Activated CD4-positive, alpha-beta T cell treated with anti-CD3 and anti-CD28 coated beads for 36 hours (primary cell): ENCODE measurements at regions not wholly inside any gene's neighbourhood (a gene's known extent, or its start where the extent isn't known, plus 50 kb on each side); places are given as distances from the start of the nearest gene placed in this dataset.

ENCODE experiments used
- ATAC-seq: fragments of 200-7000 bp; cut with Tn5 transposase; one replicate; pipeline ENCODE4 v1.10.0; 2021; ENCODE audit warnings: mild to moderate bottlenecking, moderate library complexity
- CTCF ChIA-PET: fragments of 350-600 bp; sonication (Branson Sonifier 250); formaldehyde crosslinking; loops from one replicate; lab custom pipeline; 2021; ENCODE audit warnings: antibody characterized with exemption; lab: Charles Lee
- POLR2A ChIA-PET: fragments of 350-600 bp; sonication (Branson Sonifier 250); formaldehyde crosslinking; loops from one replicate; lab custom pipeline; 2021; ENCODE audit warnings: antibody characterized with exemption, inconsistent platforms; lab: Charles Lee
- DNase-seq: peaks from one replicate; pipeline ENCODE4 v3.0.0-alpha.2; 2020
- H3K27ac Mint-ChIP-seq: one replicate; pipeline ENCODE4 v1.8.0; 2021; ENCODE audit warnings: mixed read lengths
- H3K27me3 Mint-ChIP-seq: one replicate; pipeline ENCODE4 v1.8.0; 2021; ENCODE audit warnings: mixed read lengths
- H3K36me3 Mint-ChIP-seq: one replicate; pipeline ENCODE4 v1.8.0; 2021; ENCODE audit warnings: low read depth, mixed read lengths
- H3K4me1 Mint-ChIP-seq: one replicate; pipeline ENCODE4 v1.8.0; 2021; ENCODE audit warnings: mixed read lengths
- H3K4me3 Mint-ChIP-seq: one replicate; pipeline ENCODE4 v1.8.0; 2021; ENCODE audit warnings: mild to moderate bottlenecking, moderate library complexity, mixed read lengths
- H3K9me3 Mint-ChIP-seq: one replicate; pipeline ENCODE4 v1.8.0; 2021; ENCODE audit warnings: low read depth, mixed read lengths
- intact Hi-C, 2 experiments: fragments of 100-400 bp; cut with DNase I in 1 of 2; cut with micrococcal nuclease in 1 of 2; formaldehyde crosslinking; loops; one replicate each; pipeline versions ENCODE4 v1.14.2 to v1.15.1; 2022 to 2024; cut with DNase I, micrococcal nuclease

- CTCF ChIA-PET, result no interaction called here
- H3K36me3 Mint-ChIP-seq, result no peaks in the 10 kb centered on the region
- intact Hi-C loops, result no loop called here
- H3K27me3 Mint-ChIP-seq, result no peaks in the 10 kb centered on the region
- no peaks in the 10 kb centered on the region for H3K9me3 Mint-ChIP-seq
- DNase-seq, result no peak
- POLR2A ChIA-PET, result no interaction called here
- H3K27ac Mint-ChIP-seq, result no peak overlapping the region
- no peak overlapping the region for H3K4me3 Mint-ChIP-seq
- no peaks in the 10 kb centered on the region for H3K4me1 Mint-ChIP-seq
- ATAC-seq, result no peak
Observed at GRCh38 chr20:11652128-11652527, 265.6 kb upstream of the BTBD3 start.

GRCh38 chr20:11654766-11655165, 262.9 kb upstream of the BTBD3 start:
- H3K27me3 Mint-ChIP-seq, result no peaks in the 10 kb centered on the region
- CTCF ChIA-PET, result no interaction called here
- no peak overlapping the region for H3K27ac Mint-ChIP-seq
- DNase-seq (no peak), ATAC-seq (no peak)
- no peak overlapping the region for H3K4me3 Mint-ChIP-seq
- POLR2A ChIA-PET, result no interaction called here
- no peaks in the 10 kb centered on the region for H3K4me1 Mint-ChIP-seq
- H3K9me3 Mint-ChIP-seq, result no peaks in the 10 kb centered on the region
- no peaks in the 10 kb centered on the region for H3K36me3 Mint-ChIP-seq
- intact Hi-C loops, result no loop called here

- no peaks in the 10 kb centered on the region for H3K36me3 Mint-ChIP-seq
- no peaks in the 10 kb centered on the region for H3K4me1 Mint-ChIP-seq
- DNase-seq (no peak), ATAC-seq (no peak)
- H3K27ac Mint-ChIP-seq, result no peak overlapping the region
- H3K27me3 Mint-ChIP-seq, result no peaks in the 10 kb centered on the region
- H3K4me3 Mint-ChIP-seq, result no peak overlapping the region
- ChIA-PET CTCF (no interaction called here), POLR2A (no interaction called here)
- no peaks in the 10 kb centered on the region for H3K9me3 Mint-ChIP-seq
- intact Hi-C loops, result no loop called here
Observed at GRCh38 chr20:11660673-11661072, 257.0 kb upstream of the BTBD3 start.

- no peak overlapping the region for H3K27ac Mint-ChIP-seq
- H3K9me3 Mint-ChIP-seq, result no peaks in the 10 kb centered on the region
- no peaks in the 10 kb centered on the region for H3K36me3 Mint-ChIP-seq
- intact Hi-C loops, result no loop called here
- no peaks in the 10 kb centered on the region for H3K27me3 Mint-ChIP-seq
- no peak overlapping the region for H3K4me3 Mint-ChIP-seq
- ChIA-PET POLR2A (no interaction called here), CTCF (no interaction called here)
- ATAC-seq (no peak), DNase-seq (no peak)
- H3K4me1 Mint-ChIP-seq, result no peaks in the 10 kb centered on the region
Observed at GRCh38 chr20:11671015-11671511, 246.6 kb upstream of the BTBD3 start.

- no peak for ATAC-seq
Observed at GRCh38 chr20:11672959-11673358, 244.7 kb upstream of the BTBD3 start.

GRCh38 chr20:11675920-11676629, 241.6 kb upstream of the BTBD3 start:
- Mint-ChIP-seq H3K36me3 (no peaks in the 10 kb centered on the region), H3K27ac (no peak overlapping the region), H3K4me3 (no peak overlapping the region), H3K27me3 (no peaks in the 10 kb centered on the region), H3K9me3 (no peaks in the 10 kb centered on the region), H3K4me1 (no peaks in the 10 kb centered on the region)
- CTCF ChIA-PET, result no interaction called here
- ATAC-seq (no peak), DNase-seq (no peak)
- POLR2A ChIA-PET, result no interaction called here
- intact Hi-C loops, result loop anchor here in 1 of 2 experiments (5.0 kb wide), 1 partner anchor 531 kb away; no protein-coding TSS in a partner anchor

More at GRCh38 chr20:11672959-11673358, 244.7 kb upstream of the BTBD3 start:
- Mint-ChIP-seq H3K4me1 (no peaks in the 10 kb centered on the region), H3K27me3 (no peaks in the 10 kb centered on the region), H3K4me3 (no peak overlapping the region), H3K36me3 (no peaks in the 10 kb centered on the region), H3K9me3 (no peaks in the 10 kb centered on the region), H3K27ac (no peak overlapping the region)
- ChIA-PET POLR2A (no interaction called here), CTCF (no interaction called here)
- no peak for DNase-seq
- intact Hi-C loops, result no loop called here

- no peaks in the 10 kb centered on the region for H3K36me3 Mint-ChIP-seq
- no peaks in the 10 kb centered on the region for H3K9me3 Mint-ChIP-seq
- DNase-seq (peak; percentile 52), ATAC-seq (no peak)
- POLR2A ChIA-PET, result no interaction called here
- no peak overlapping the region for H3K4me3 Mint-ChIP-seq
- no peaks in the 10 kb centered on the region for H3K27me3 Mint-ChIP-seq
- intact Hi-C loops, result loop anchor here in 1 of 2 experiments (5.0 kb wide), 1 partner anchor 531 kb away; no protein-coding TSS in a partner anchor
- CTCF ChIA-PET, result no interaction called here
- H3K27ac Mint-ChIP-seq, result no peak overlapping the region
- H3K4me1 Mint-ChIP-seq, result no peaks in the 10 kb centered on the region
Observed at GRCh38 chr20:11676630-11677287, 240.9 kb upstream of the BTBD3 start.

- ATAC-seq (no peak), DNase-seq (no peak)
- no peaks in the 10 kb centered on the region for H3K36me3 Mint-ChIP-seq
- no peak overlapping the region for H3K27ac Mint-ChIP-seq
- no peaks in the 10 kb centered on the region for H3K27me3 Mint-ChIP-seq
- intact Hi-C loops, result loop anchor here in 1 of 2 experiments (5.0 kb wide), 1 partner anchor 530 kb away; no protein-coding TSS in a partner anchor
- H3K4me1 Mint-ChIP-seq, result no peaks in the 10 kb centered on the region
- ChIA-PET POLR2A (no interaction called here), CTCF (no interaction called here)
- no peaks in the 10 kb centered on the region for H3K9me3 Mint-ChIP-seq
- H3K4me3 Mint-ChIP-seq, result no peak overlapping the region
Observed at GRCh38 chr20:11677428-11677827, 240.3 kb upstream of the BTBD3 start.

- no peak for ATAC-seq
Observed at GRCh38 chr20:11677836-11678235, 239.9 kb upstream of the BTBD3 start.

GRCh38 chr20:11682285-11682684, 235.4 kb upstream of the BTBD3 start:
- intact Hi-C loops, result no loop called here
- ChIA-PET POLR2A (no interaction called here), CTCF (no interaction called here)
- peaks cover 4% of the 10 kb centered on the region for H3K4me1 Mint-ChIP-seq
- H3K27me3 Mint-ChIP-seq, result peaks cover 10% of the 10 kb centered on the region
- no peak overlapping the region for H3K4me3 Mint-ChIP-seq
- ATAC-seq (no peak), DNase-seq (no peak)
- no peaks in the 10 kb centered on the region for H3K9me3 Mint-ChIP-seq
- no peak overlapping the region for H3K27ac Mint-ChIP-seq
- no peaks in the 10 kb centered on the region for H3K36me3 Mint-ChIP-seq

More at GRCh38 chr20:11677836-11678235, 239.9 kb upstream of the BTBD3 start:
- Mint-ChIP-seq H3K27me3 (no peaks in the 10 kb centered on the region), H3K4me3 (no peak overlapping the region), H3K36me3 (no peaks in the 10 kb centered on the region), H3K27ac (no peak overlapping the region), H3K9me3 (no peaks in the 10 kb centered on the region), H3K4me1 (no peaks in the 10 kb centered on the region)
- ChIA-PET CTCF (interaction anchor here (0.7 kb wide), 1 partner anchor 476 kb away, joined by 3 read pairs; no protein-coding TSS in a partner anchor), POLR2A (no interaction called here)
- intact Hi-C loops, result loop anchor here in 1 of 2 experiments (5.0 kb wide), 1 partner anchor 529 kb away; no protein-coding TSS in a partner anchor
- no peak for DNase-seq

GRCh38 chr20:11686195-11686594, 231.5 kb upstream of the BTBD3 start:
- Mint-ChIP-seq H3K36me3 (no peaks in the 10 kb centered on the region), H3K9me3 (peaks cover 2% of the 10 kb centered on the region), H3K27ac (no peak overlapping the region), H3K4me3 (no peak overlapping the region), H3K4me1 (peaks cover 4% of the 10 kb centered on the region), H3K27me3 (peaks cover 16% of the 10 kb centered on the region)
- POLR2A ChIA-PET, result no interaction called here
- intact Hi-C loops, result no loop called here
- no peak for DNase-seq
- ATAC-seq, result no peak
- CTCF ChIA-PET, result no interaction called here
